ENCODE measurements at regions not wholly inside any gene's neighbourhood (a gene's known extent, or its start where the extent isn't known, plus 50 kb on each side); places are given as distances from the start of the nearest gene placed in this dataset.

DNA sequence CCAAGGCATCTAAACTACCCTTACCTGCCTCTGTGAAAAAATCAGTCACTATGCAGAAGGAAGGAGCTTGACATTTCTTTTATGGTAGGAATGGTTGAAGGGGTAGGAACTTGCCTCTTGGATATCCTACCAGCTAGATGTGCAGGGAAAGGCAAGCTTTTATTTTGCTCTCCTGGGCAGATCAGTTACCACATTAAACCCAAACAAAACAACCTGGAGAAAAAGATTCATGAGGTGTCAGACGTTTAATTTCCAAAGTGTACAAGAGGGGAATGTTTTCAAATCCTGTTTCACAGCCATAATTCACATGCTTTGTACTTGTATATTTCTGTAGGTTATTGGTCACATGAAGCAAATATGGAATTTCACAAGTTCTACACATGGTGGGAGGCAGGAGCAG is 67.0 kb upstream of the IFNG-AS1 start:
- Mint-ChIP-seq H3K27ac (ENCODE audit: low read depth, unreplicated experiment) (no peak overlapping the region), H3K9me3 (ENCODE audit: unreplicated experiment) (no peaks in the 10 kb centered on the region), H3K27me3 (ENCODE audit: insufficient read depth, unreplicated experiment) (peaks cover 9% of the 10 kb centered on the region), H3K4me3 (ENCODE audit: unreplicated experiment) (no peak overlapping the region), H3K36me3 (ENCODE audit: insufficient read depth, unreplicated experiment) (no peaks in the 10 kb centered on the region), H3K4me1 (ENCODE audit: insufficient read depth, unreplicated experiment) (peaks cover 30% of the 10 kb centered on the region)
- intact Hi-C loops (cut with micrococcal nuclease), result no loop called here
- POLR2A ChIA-PET, result interaction anchor here (0.6 to 0.7 kb wide), 3 partner anchors 9 to 578 kb away, joined by 3 read pairs; no protein-coding TSS in a partner anchor
- BruUV-seq (replicated peaks), result no TSS peak
- CTCF ChIA-PET, result interaction anchor here (0.6 to 1.8 kb wide), 5 partner anchors 9 to 480 kb away, joined by 3 to 8 read pairs (median 4); no protein-coding TSS in a partner anchor
- no peak for DNase-seq (ENCODE audit: unreplicated experiment)
- TF ChIP-seq, protein P1, sequence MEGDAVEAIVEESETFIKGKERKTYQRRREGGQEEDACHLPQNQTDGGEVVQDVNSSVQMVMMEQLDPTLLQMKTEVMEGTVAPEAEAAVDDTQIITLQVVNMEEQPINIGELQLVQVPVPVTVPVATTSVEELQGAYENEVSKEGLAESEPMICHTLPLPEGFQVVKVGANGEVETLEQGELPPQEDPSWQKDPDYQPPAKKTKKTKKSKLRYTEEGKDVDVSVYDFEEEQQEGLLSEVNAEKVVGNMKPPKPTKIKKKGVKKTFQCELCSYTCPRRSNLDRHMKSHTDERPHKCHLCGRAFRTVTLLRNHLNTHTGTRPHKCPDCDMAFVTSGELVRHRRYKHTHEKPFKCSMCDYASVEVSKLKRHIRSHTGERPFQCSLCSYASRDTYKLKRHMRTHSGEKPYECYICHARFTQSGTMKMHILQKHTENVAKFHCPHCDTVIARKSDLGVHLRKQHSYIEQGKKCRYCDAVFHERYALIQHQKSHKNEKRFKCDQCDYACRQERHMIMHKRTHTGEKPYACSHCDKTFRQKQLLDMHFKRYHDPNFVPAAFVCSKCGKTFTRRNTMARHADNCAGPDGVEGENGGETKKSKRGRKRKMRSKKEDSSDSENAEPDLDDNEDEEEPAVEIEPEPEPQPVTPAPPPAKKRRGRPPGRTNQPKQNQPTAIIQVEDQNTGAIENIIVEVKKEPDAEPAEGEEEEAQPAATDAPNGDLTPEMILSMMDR (IDR thresholded peaks at IDR 0.05; ENCODE audit: unreplicated experiment), result no peak

DNA sequence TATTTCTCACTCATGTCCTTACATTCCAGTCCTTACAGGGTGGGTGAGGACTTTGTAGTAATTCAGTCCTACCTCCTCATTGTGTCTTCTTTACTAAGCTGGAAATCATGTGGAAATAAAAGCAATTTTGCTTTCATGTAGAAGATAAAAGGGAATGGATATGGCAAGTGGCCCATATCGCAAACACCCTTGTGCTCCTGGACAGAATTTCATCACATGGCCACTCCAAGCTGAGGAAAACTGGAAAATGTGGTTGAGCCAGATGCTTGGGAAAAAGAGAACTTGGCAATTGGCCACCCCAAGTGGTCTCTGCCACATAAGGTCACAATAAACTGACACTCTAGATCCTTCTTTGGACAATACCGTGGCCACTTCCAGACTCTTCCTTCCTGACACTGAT is 64.2 kb upstream of the IFNG-AS1 start:
- intact Hi-C loops (cut with micrococcal nuclease), result loop anchor here (5.0 kb wide), 1 partner anchor 273 kb away; no protein-coding TSS in a partner anchor
- H3K4me1 Mint-ChIP-seq (ENCODE audit: insufficient read depth, unreplicated experiment), result peaks cover 22% of the 10 kb centered on the region
- no TSS peak for BruUV-seq (replicated peaks)
- H3K27ac Mint-ChIP-seq (ENCODE audit: low read depth, unreplicated experiment), result no peak overlapping the region
- no peak overlapping the region for H3K4me3 Mint-ChIP-seq (ENCODE audit: unreplicated experiment)
- DNase-seq (ENCODE audit: unreplicated experiment), result no peak
- H3K27me3 Mint-ChIP-seq (ENCODE audit: insufficient read depth, unreplicated experiment), result peaks cover 9% of the 10 kb centered on the region
- TF ChIP-seq, protein P1 (IDR thresholded peaks at IDR 0.05; ENCODE audit: unreplicated experiment), result no peak
- CTCF ChIA-PET, result interaction anchor here (0.6 to 1.0 kb wide), 8 partner anchors 9 to 570 kb away, joined by 3 to 4 read pairs (median 3); no protein-coding TSS in a partner anchor
- H3K36me3 Mint-ChIP-seq (ENCODE audit: insufficient read depth, unreplicated experiment), result no peaks in the 10 kb centered on the region
- H3K9me3 Mint-ChIP-seq (ENCODE audit: unreplicated experiment), result no peaks in the 10 kb centered on the region
- POLR2A ChIA-PET, result interaction anchor here (1.0 kb wide), 1 partner anchor 18 kb away, joined by 3 read pairs; no protein-coding TSS in a partner anchor

DNA sequence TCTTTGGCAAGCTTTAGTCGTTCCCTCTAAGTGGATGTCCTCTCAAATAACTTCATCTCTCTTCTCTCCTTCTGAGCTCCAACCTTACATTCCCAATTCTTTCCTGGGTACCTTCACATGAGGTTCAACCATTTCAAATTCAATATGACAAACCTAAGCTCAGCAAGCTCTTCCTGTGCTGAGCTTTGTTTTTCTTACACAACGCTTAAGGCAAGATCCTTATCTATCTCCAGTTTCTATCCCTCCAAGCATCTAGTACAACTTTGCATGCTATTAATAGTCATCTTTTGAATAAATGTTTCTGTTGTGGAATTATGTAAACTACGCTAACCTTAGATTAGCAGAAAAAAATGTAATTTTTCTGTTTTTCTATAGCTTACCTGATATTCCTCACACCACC is 63.7 kb upstream of the IFNG-AS1 start:
- H3K36me3 Mint-ChIP-seq (ENCODE audit: insufficient read depth, unreplicated experiment), result no peaks in the 10 kb centered on the region
- H3K27ac Mint-ChIP-seq (ENCODE audit: low read depth, unreplicated experiment), result no peak overlapping the region
- no TSS peak for BruUV-seq (replicated peaks)
- intact Hi-C loops (cut with micrococcal nuclease), result loop anchor here (5.0 kb wide), 1 partner anchor 273 kb away; no protein-coding TSS in a partner anchor
- ChIA-PET CTCF (interaction anchor here (0.6 to 1.0 kb wide), 5 partner anchors 9 to 571 kb away, joined by 3 to 4 read pairs (median 3); no protein-coding TSS in a partner anchor), POLR2A (interaction anchor here (1.0 kb wide), 1 partner anchor 17 kb away, joined by 3 read pairs; no protein-coding TSS in a partner anchor)
- H3K4me3 Mint-ChIP-seq (ENCODE audit: unreplicated experiment), result no peak overlapping the region
- no peaks in the 10 kb centered on the region for H3K9me3 Mint-ChIP-seq (ENCODE audit: unreplicated experiment)
- no peak for DNase-seq (ENCODE audit: unreplicated experiment)
- TF ChIP-seq, protein P1 (IDR thresholded peaks at IDR 0.05; ENCODE audit: unreplicated experiment), result no peak
- H3K4me1 Mint-ChIP-seq (ENCODE audit: insufficient read depth, unreplicated experiment), result peaks cover 18% of the 10 kb centered on the region
- H3K27me3 Mint-ChIP-seq (ENCODE audit: insufficient read depth, unreplicated experiment), result peaks cover 9% of the 10 kb centered on the region

DNA sequence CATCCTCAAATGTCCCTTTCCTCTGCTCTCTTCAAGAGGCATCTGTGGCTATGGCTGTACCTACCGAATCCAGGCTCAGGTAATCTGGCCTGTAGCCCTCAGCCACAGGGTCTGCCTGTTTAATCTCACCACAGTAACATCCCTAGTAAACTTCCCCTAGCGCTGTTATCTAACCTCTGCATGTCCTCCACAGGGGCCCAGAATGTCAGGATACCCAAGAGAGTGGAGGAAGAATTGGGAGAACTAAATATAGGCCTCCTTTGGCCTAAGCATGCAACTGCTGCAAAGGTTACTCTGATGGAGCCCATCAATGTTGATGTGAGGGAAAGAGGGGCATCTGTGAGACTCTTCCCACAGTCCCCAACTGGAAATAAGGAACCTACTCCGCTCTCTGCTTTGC is 63.2 kb upstream of the IFNG-AS1 start:
- BruUV-seq (replicated peaks), result no TSS peak
- DNase-seq (ENCODE audit: unreplicated experiment), result no peak
- H3K27ac Mint-ChIP-seq (ENCODE audit: low read depth, unreplicated experiment), result no peak overlapping the region
- intact Hi-C loops (cut with micrococcal nuclease), result loop anchor here (5.0 kb wide), 1 partner anchor 274 kb away; no protein-coding TSS in a partner anchor
- POLR2A ChIA-PET, result interaction anchor here (1.0 kb wide), 1 partner anchor 17 kb away, joined by 3 read pairs; no protein-coding TSS in a partner anchor
- no peak overlapping the region for H3K4me3 Mint-ChIP-seq (ENCODE audit: unreplicated experiment)
- CTCF ChIA-PET, result interaction anchor here (1.0 kb wide), 1 partner anchor 335 kb away, joined by 3 read pairs; no protein-coding TSS in a partner anchor
- H3K36me3 Mint-ChIP-seq (ENCODE audit: insufficient read depth, unreplicated experiment), result no peaks in the 10 kb centered on the region
- H3K9me3 Mint-ChIP-seq (ENCODE audit: unreplicated experiment), result no peaks in the 10 kb centered on the region
- H3K27me3 Mint-ChIP-seq (ENCODE audit: insufficient read depth, unreplicated experiment), result peaks cover 9% of the 10 kb centered on the region
- H3K4me1 Mint-ChIP-seq (ENCODE audit: insufficient read depth, unreplicated experiment), result peaks cover 13% of the 10 kb centered on the region
- TF ChIP-seq, protein P1 (IDR thresholded peaks at IDR 0.05; ENCODE audit: unreplicated experiment), result no peak
